LoVo (cell line): ENCODE measurements at regions not wholly inside any gene's neighbourhood (a gene's known extent, or its start where the extent isn't known, plus 50 kb on each side); places are given as distances from the start of the nearest gene placed in this dataset.
A peak's percentile ranks its signal among the peaks of the same experiment; 100 is the strongest.

Experiments
- DNase-seq: peaks from one replicate; pipeline ENCODE4 v3.0.0-alpha.2; 2016; ENCODE audit warnings: low spot score

- DNase-seq = no peak
Measured at GRCh38 chr11:80778941-80779340, 1338.1 kb upstream of the TENM4 start.

GRCh38 chr11:80778432-80778831, 1337.6 kb upstream of the TENM4 start:
- DNase-seq = no peak

GRCh38 chr11:80773919-80774318, 1333.1 kb upstream of the TENM4 start:
- DNase-seq = no peak

- DNase-seq = no peak
Measured at GRCh38 chr11:80771017-80771416, 1330.2 kb upstream of the TENM4 start.

- DNase-seq = no peak
Measured at GRCh38 chr11:80758787-80759186, 1318.0 kb upstream of the TENM4 start.

GRCh38 chr11:80748207-80748925, 1307.5 kb upstream of the TENM4 start:
- DNase-seq = no peak

GRCh38 chr11:80746300-80746699, 1305.5 kb upstream of the TENM4 start:
- DNase-seq = no peak

- no peak for DNase-seq
Measured at GRCh38 chr11:80745416-80745815, 1304.6 kb upstream of the TENM4 start.

- DNase-seq = no peak
Measured at GRCh38 chr11:80733790-80734189, 1293.0 kb upstream of the TENM4 start.

GRCh38 chr11:80733361-80733760, 1292.5 kb upstream of the TENM4 start:
- DNase-seq = no peak

GRCh38 chr11:80727315-80727714, 1286.5 kb upstream of the TENM4 start:
- peak; percentile 14 for DNase-seq

- DNase-seq = no peak
Measured at GRCh38 chr11:80726236-80726635, 1285.4 kb upstream of the TENM4 start.

- DNase-seq = no peak
Measured at GRCh38 chr11:80724366-80724765, 1283.5 kb upstream of the TENM4 start.

GRCh38 chr11:80722629-80723028, 1281.8 kb upstream of the TENM4 start:
- no peak for DNase-seq

- DNase-seq = no peak
Measured at GRCh38 chr11:80720295-80720694, 1279.5 kb upstream of the TENM4 start.

GRCh38 chr11:80719292-80719646, 1278.4 kb upstream of the TENM4 start:
- no peak for DNase-seq

GRCh38 chr11:80718611-80719291, 1277.9 kb upstream of the TENM4 start:
- no peak for DNase-seq

- peak; percentile 54 for DNase-seq
Measured at GRCh38 chr11:80702264-80702663, 1261.4 kb upstream of the TENM4 start.

GRCh38 chr11:80700386-80700785, 1259.6 kb upstream of the TENM4 start:
- DNase-seq = peak; percentile 39

GRCh38 chr11:80699406-80700177, 1258.8 kb upstream of the TENM4 start:
- peak; percentile 81 for DNase-seq

GRCh38 chr11:80698637-80699036, 1257.8 kb upstream of the TENM4 start:
- peak; percentile 49 for DNase-seq

GRCh38 chr11:80694385-80694784, 1253.6 kb upstream of the TENM4 start:
- DNase-seq = no peak

- no peak for DNase-seq
Measured at GRCh38 chr11:80687941-80688340, 1247.1 kb upstream of the TENM4 start.
